Panc1 (cell line): ENCODE measurements at regions not wholly inside any gene's neighbourhood (a gene's known extent, or its start where the extent isn't known, plus 50 kb on each side); places are given as distances from the start of the nearest gene placed in this dataset.

ENCODE experiments used
- POLR2AphosphoS5 ChIP-seq: IDR thresholded peaks from 2 replicates; pipeline ENCODE4 v1.6.1; 2012; ENCODE audit warnings: mild to moderate bottlenecking, low read depth, low read length, moderate library complexity
- TCF7L2 ChIP-seq: IDR thresholded peaks from 2 replicates; pipeline ENCODE4 v1.6.1; 2011; ENCODE audit warnings: mild to moderate bottlenecking, low read depth, low read length, inconsistent platforms
- TF ChIP-seq, protein P1 (sequence below): fragments of 450-650 bp; IDR thresholded peaks from 2 replicates; pipeline ENCODE4 v1.5.1; 2017; ENCODE audit warnings: mild to moderate bottlenecking

DNA sequence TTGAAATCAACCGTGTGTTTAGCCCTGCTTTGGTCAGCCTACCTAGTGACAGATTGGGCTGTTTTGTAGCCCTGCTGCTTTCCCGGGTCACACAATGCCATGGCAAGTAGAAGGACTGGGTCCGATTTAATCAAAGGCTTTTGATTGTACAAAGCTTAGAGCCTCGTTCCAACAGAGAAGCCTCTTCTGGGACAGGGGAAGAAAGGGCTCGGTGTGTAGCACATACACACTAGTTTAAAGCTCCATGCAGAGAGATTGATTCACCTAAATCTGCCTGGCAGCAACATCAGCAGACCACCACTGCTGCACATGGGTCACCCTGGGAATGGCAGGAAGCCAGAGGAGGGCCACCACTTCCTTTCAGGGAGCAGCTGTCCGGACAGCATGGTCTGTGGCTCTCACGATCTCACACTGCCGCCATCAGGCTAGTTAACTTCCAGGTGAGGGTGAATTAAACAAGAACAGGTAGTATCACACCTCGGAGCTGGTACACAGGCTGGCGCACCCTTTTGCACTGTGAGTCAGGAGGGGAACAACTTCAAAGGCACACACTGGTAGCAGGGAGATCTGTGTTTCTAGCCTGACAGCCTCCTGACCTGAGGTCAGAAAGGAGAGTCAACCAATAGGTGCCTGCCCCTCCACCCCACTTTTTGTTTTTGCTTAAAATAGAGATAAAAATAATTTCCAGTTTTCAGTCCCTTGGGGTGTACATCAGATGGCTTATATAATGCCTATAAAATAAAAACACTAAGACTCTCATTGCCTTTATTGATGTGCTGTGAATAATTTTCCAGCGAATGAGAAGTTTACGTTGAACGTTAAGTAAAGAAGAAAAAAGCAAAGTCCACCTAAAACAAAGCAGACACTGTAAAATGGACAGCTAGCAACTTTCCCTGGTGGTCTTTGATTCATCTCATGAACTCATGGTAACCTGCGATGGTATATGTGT, 108.5 kb downstream of the CDCA7 start:
- TF ChIP-seq POLR2AphosphoS5 (no peak), TCF7L2 (no peak)
- TF ChIP-seq, protein P1, sequence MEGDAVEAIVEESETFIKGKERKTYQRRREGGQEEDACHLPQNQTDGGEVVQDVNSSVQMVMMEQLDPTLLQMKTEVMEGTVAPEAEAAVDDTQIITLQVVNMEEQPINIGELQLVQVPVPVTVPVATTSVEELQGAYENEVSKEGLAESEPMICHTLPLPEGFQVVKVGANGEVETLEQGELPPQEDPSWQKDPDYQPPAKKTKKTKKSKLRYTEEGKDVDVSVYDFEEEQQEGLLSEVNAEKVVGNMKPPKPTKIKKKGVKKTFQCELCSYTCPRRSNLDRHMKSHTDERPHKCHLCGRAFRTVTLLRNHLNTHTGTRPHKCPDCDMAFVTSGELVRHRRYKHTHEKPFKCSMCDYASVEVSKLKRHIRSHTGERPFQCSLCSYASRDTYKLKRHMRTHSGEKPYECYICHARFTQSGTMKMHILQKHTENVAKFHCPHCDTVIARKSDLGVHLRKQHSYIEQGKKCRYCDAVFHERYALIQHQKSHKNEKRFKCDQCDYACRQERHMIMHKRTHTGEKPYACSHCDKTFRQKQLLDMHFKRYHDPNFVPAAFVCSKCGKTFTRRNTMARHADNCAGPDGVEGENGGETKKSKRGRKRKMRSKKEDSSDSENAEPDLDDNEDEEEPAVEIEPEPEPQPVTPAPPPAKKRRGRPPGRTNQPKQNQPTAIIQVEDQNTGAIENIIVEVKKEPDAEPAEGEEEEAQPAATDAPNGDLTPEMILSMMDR = no peak
